CD4-positive, alpha-beta T cell treated with Interleukin-21 for 1 hour (primary cell): ENCODE measurements at regions not wholly inside any gene's neighbourhood (a gene's known extent, or its start where the extent isn't known, plus 50 kb on each side); places are given as distances from the start of the nearest gene placed in this dataset.

Experiments
- DNase-seq: peaks from one replicate; pipeline ENCODE4 v3.0.0-alpha.2; 2020

GRCh38 chr7:3238525-3239210, 62.4 kb upstream of the SDK1 start:
- no peak for DNase-seq

GRCh38 chr7:3239291-3239691, 61.8 kb upstream of the SDK1 start:
- DNase-seq = no peak

GRCh38 chr7:3240826-3241430, 60.1 kb upstream of the SDK1 start:
- no peak for DNase-seq

- DNase-seq = no peak
These were observed 59.3 kb upstream of the SDK1 start for GRCh38 chr7:3241686-3242258.

- DNase-seq = no peak
These were observed 58.6 kb upstream of the SDK1 start for GRCh38 chr7:3242398-3242972.

GRCh38 chr7:3243256-3243655, 57.8 kb upstream of the SDK1 start:
- no peak for DNase-seq

GRCh38 chr7:3243680-3244079, 57.4 kb upstream of the SDK1 start:
- DNase-seq = no peak

GRCh38 chr7:3244241-3244814, 56.7 kb upstream of the SDK1 start:
- no peak for DNase-seq

- DNase-seq = no peak
These were observed 56.0 kb upstream of the SDK1 start for GRCh38 chr7:3245077-3245476.

- DNase-seq = no peak
These were observed 55.3 kb upstream of the SDK1 start for GRCh38 chr7:3245721-3246120.

GRCh38 chr7:3246127-3246526, 54.9 kb upstream of the SDK1 start:
- no peak for DNase-seq

GRCh38 chr7:3246651-3247050, 54.4 kb upstream of the SDK1 start:
- DNase-seq = no peak

GRCh38 chr7:3250725-3251124, 50.3 kb upstream of the SDK1 start:
- DNase-seq = no peak
